DOHH2 (cell line): ENCODE measurements at regions not wholly inside any gene's neighbourhood (a gene's known extent, or its start where the extent isn't known, plus 50 kb on each side); places are given as distances from the start of the nearest gene placed in this dataset.

Source experiments
- H3F3A ChIP-seq: fragments of 200-600 bp; sonication (generic), shearing (Covaris generic); 2 replicates; pipeline ENCODE4 v1.6.0; 2016; ENCODE audit warnings: antibody characterized with exemption, mild to moderate bottlenecking; ENCODE audit not compliant: control insufficient read depth, insufficient read depth
- H3K27ac ChIP-seq: fragments of 200-600 bp; sonication (generic); 2 replicates; pipeline ENCODE4 v1.5.1; 2014; ENCODE audit warnings: low read depth, mild to moderate bottlenecking, low read length, moderate library complexity
- H3K27me3 ChIP-seq: fragments of 200-600 bp; sonication (generic); 2 replicates; pipeline ENCODE4 v1.6.1; 2014; ENCODE audit warnings: mild to moderate bottlenecking, low read length, mixed read lengths; ENCODE audit not compliant: control insufficient read depth
- H3K36me3 ChIP-seq: fragments of 200-600 bp; sonication (generic); 2 replicates; pipeline ENCODE4 v1.6.1; 2014; ENCODE audit warnings: mild to moderate bottlenecking, low read length, moderate library complexity, mixed read lengths; ENCODE audit not compliant: control insufficient read depth
- H3K4me1 ChIP-seq: fragments of 200-600 bp; sonication (generic); 2 replicates; pipeline ENCODE4 v1.6.1; 2014; ENCODE audit warnings: mild to moderate bottlenecking, low read length, mixed read lengths; ENCODE audit not compliant: control insufficient read depth
- H3K4me2 ChIP-seq: fragments of 200-600 bp; sonication (generic); 2 replicates; pipeline ENCODE4 v1.6.0; 2014; ENCODE audit warnings: mild to moderate bottlenecking, low read length, moderate library complexity
- H3K4me3 ChIP-seq: fragments of 200-600 bp; sonication (generic); 2 replicates; pipeline ENCODE4 v1.5.1; 2014; ENCODE audit warnings: mild to moderate bottlenecking, low read length, mixed read lengths
- H3K79me2 ChIP-seq: fragments of 200-600 bp; sonication (generic); 2 replicates; pipeline ENCODE4 v1.6.1; 2014; ENCODE audit warnings: mild to moderate bottlenecking, low read length, mixed read lengths; ENCODE audit not compliant: control insufficient read depth
- H3K9me2 ChIP-seq: fragments of 200-600 bp; sonication (generic); replicated peaks from 2 replicates; pipeline ENCODE4 v1.6.1; 2014; ENCODE audit warnings: mild to moderate bottlenecking, low read length, mixed read lengths; ENCODE audit not compliant: control insufficient read depth
- H3K9me3 ChIP-seq: fragments of 200-600 bp; sonication (generic); 2 replicates; pipeline ENCODE4 v1.6.1; 2014; ENCODE audit warnings: antibody characterized with exemption, low read length, mixed read lengths; ENCODE audit not compliant: control insufficient read depth, insufficient read depth
- H4K20me1 ChIP-seq: fragments of 200-600 bp; sonication (generic); 2 replicates; pipeline ENCODE4 v1.6.0; 2014; ENCODE audit warnings: low read depth, mild to moderate bottlenecking, antibody characterized with exemption, low read length, moderate library complexity; ENCODE audit not compliant: control insufficient read depth, insufficient read depth
- CTCF ChIP-seq: fragments of 200-600 bp; sonication (generic); IDR thresholded peaks from one replicate; pipeline ENCODE4 v1.5.1; 2014; ENCODE audit warnings: antibody characterized with exemption, mild to moderate bottlenecking, low read depth, low read length; ENCODE audit not compliant: poor library complexity, severe bottlenecking
- EZH2phosphoT487 ChIP-seq: fragments of 200-600 bp; sonication (generic); IDR thresholded peaks from 2 replicates; pipeline ENCODE4 v1.6.1; 2017; ENCODE audit warnings: borderline replicate concordance, mild to moderate bottlenecking, antibody characterized with exemption, low read length, moderate library complexity, mixed read lengths

- H3K79me2 ChIP-seq, result no peaks in the 10 kb centered on the region
- no peak overlapping the region for H3K27ac ChIP-seq
- H3K4me1 ChIP-seq, result no peaks in the 10 kb centered on the region
- H3K9me2 ChIP-seq, result no peaks in the 10 kb centered on the region
- TF ChIP-seq EZH2phosphoT487 (no peak), CTCF (no peak)
- no peaks in the 10 kb centered on the region for H3K36me3 ChIP-seq
- H3K27me3 ChIP-seq, result no peaks in the 10 kb centered on the region
- no peaks in the 10 kb centered on the region for H4K20me1 ChIP-seq
- no peaks in the 10 kb centered on the region for H3F3A ChIP-seq
- no peaks in the 10 kb centered on the region; the same call in 1 of the 2 replicates for H3K9me3 ChIP-seq
- no peak overlapping the region for H3K4me3 ChIP-seq
- H3K4me2 ChIP-seq, result no peak overlapping the region
These were observed 50.8 kb upstream of the PRR23E start for GRCh38 chr3:127141921-127142730.
